ENCODE measurements at regions not wholly inside any gene's neighbourhood (a gene's known extent, or its start where the extent isn't known, plus 50 kb on each side); places are given as distances from the start of the nearest gene placed in this dataset.
A peak's percentile ranks its signal among the peaks of the same experiment; 100 is the strongest.

- Histone ChIP-seq H3K9me3 (no peaks in the 10 kb centered on the region), H3K4me3 (no peak overlapping the region), H3K36me3 (no peaks in the 10 kb centered on the region), H3K27me3 (no peaks in the 10 kb centered on the region), H3K4me1 (no peaks in the 10 kb centered on the region), H3K27ac (no peak overlapping the region)
- TF ChIP-seq CTCF (IDR thresholded peaks at IDR 0.05) (no peak), POLR2AphosphoS5 (IDR thresholded peaks at IDR 0.05) (no peak)
- no peak for DNase-seq (ENCODE audit: low spot score in 2 of 2)
- intact Hi-C loops (cut with DNase I; ENCODE audit: low total_unique reads) = no loop called here
Observed at GRCh38 chr10:24000271-24000813, 208.6 kb upstream of the KIAA1217 start.

- no peak overlapping the region for H3K27ac ChIP-seq
- H3K4me1 ChIP-seq = no peaks in the 10 kb centered on the region
- no peak for DNase-seq (ENCODE audit: low spot score in 2 of 2)
- no peaks in the 10 kb centered on the region for H3K27me3 ChIP-seq
- H3K36me3 ChIP-seq = no peaks in the 10 kb centered on the region
- no peak overlapping the region for H3K4me3 ChIP-seq
- no peak for TF ChIP-seq CTCF (IDR thresholded peaks at IDR 0.05)
- TF ChIP-seq POLR2A (IDR thresholded peaks at IDR 0.05) = no peak
- TF ChIP-seq POLR2AphosphoS5 (IDR thresholded peaks at IDR 0.05) = no peak
- intact Hi-C loops (cut with DNase I; ENCODE audit: low total_unique reads) = no loop called here
- no peaks in the 10 kb centered on the region for H3K9me3 ChIP-seq
Observed at GRCh38 chr10:24006741-24007140, 202.2 kb upstream of the KIAA1217 start.

GRCh38 chr10:24007359-24007758, 201.6 kb upstream of the KIAA1217 start:
- intact Hi-C loops (cut with DNase I; ENCODE audit: low total_unique reads) = no loop called here

GRCh38 chr10:24008164-24009091, 200.5 kb upstream of the KIAA1217 start:
- peak overlapping the region; percentile 61 to 64 for H3K27ac ChIP-seq
- H3K4me3 ChIP-seq = peak overlapping the region in 1 of 3 donors; percentile 41

More at GRCh38 chr10:24007359-24007758, 201.6 kb upstream of the KIAA1217 start:
- Histone ChIP-seq H3K4me3 (no peak overlapping the region), H3K9me3 (no peaks in the 10 kb centered on the region), H3K4me1 (no peaks in the 10 kb centered on the region), H3K36me3 (no peaks in the 10 kb centered on the region), H3K27me3 (no peaks in the 10 kb centered on the region), H3K27ac (no peak overlapping the region)
- TF ChIP-seq POLR2A (IDR thresholded peaks at IDR 0.05) (no peak), POLR2AphosphoS5 (IDR thresholded peaks at IDR 0.05) (no peak), CTCF (IDR thresholded peaks at IDR 0.05) (no peak)
- DNase-seq (ENCODE audit: low spot score in 2 of 2) = no peak

More at GRCh38 chr10:24008164-24009091, 200.5 kb upstream of the KIAA1217 start:
- Histone ChIP-seq H3K27me3 (no peaks in the 10 kb centered on the region), H3K9me3 (no peaks in the 10 kb centered on the region), H3K4me1 (no peaks in the 10 kb centered on the region), H3K36me3 (no peaks in the 10 kb centered on the region)
- peak in 1 of 2 donors; percentile 23 for DNase-seq (ENCODE audit: low spot score in 2 of 2)
- no peak for TF ChIP-seq POLR2A (IDR thresholded peaks at IDR 0.05)
- no peak for TF ChIP-seq CTCF (IDR thresholded peaks at IDR 0.05)
- no peak for TF ChIP-seq POLR2AphosphoS5 (IDR thresholded peaks at IDR 0.05)
- intact Hi-C loops (cut with DNase I; ENCODE audit: low total_unique reads) = no loop called here
